Nucleus accumbens (tissue), 56 donors: ENCODE measurements at regions not wholly inside any gene's neighbourhood (a gene's known extent, or its start where the extent isn't known, plus 50 kb on each side); places are given as distances from the start of the nearest gene placed in this dataset.
"Not testable (repeated sequence)": the region's sequence is repeated elsewhere in the genome, so short reads cannot be mapped to it uniquely, and the experiment has no call there.

Experiments
- DNase-seq, 56 donors: peaks; one replicate each; lab custom pipeline; 2025; lab: John Stamatoyannopoulos, UW

DNA sequence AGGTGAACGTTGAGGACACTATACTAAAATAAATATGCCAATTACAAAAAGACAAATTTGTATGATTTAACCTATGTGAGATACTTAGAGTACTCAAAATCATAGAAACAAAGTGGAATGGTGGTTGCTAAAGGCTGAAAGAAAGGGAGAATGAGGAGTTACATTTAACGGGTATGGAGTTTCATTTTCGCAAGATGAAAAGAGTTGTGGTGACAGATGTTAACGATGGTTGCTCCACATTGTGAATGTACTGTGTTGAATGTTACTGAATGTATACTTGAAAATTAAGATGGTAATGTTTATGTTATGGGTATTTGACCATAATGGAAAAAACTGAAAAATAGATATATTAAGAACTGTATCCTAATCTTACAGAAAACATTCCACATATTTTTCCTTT lies 51.3 kb upstream of the MOCS2 start:
- DNase-seq = no peak

DNA sequence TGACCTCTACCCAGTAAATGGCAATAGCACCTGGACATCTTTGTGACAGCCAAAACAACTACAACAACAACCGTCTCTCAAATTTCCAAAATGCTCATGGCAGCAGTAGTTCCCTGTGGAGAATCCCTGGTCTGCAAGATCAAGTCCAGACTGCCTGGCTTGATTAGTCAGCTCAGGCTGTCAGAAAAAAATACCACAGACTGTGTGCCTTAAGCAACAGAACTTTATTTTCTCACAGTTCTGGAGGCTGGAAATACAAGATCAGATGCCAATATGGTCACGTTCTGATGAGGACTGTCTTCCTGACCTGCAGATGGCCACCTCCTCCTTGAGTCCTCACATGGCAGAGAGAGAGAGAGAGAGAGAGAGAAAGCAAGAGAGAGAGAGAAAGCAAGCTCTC lies 52.3 kb upstream of the MOCS2 start:
- DNase-seq = no peak

- DNase-seq = no peak
Measured at GRCh38 chr5:53164478-53165165, 55.1 kb upstream of the MOCS2 start.

DNA sequence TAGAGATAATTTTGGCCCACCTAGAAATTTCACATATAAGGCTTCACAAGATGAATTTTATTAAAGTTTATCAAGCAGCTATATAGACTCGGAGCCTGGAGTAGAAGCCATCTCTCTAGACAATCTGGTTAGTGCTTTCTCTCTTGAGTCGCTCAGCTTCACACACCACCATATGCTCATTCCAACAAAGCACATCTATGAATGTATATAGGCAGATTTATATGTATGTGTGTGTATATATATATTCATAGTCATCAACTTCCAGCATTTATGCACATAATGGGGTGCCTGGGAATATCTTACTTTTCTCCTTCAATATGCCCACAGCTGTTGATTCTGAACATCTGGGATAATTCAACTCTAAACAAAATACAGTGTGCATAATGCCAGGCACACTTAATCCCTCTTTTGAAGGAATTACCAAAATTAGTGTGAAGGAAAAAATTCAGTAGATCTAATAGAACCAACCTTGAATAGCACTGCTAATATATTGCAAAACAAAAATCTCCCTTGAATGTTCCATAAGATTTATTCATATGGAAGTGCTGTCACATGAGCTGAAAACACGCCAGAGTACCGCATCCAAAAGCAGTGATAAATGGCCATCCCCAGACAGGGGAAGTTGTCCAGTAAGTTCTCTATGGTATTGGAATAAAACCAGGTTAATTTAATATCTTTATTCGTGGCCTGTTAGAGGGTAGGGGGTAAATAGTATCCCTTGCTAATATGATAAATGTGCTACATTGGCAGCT lies 56.0 kb upstream of the MOCS2 start:
- DNase-seq = no peak

DNA sequence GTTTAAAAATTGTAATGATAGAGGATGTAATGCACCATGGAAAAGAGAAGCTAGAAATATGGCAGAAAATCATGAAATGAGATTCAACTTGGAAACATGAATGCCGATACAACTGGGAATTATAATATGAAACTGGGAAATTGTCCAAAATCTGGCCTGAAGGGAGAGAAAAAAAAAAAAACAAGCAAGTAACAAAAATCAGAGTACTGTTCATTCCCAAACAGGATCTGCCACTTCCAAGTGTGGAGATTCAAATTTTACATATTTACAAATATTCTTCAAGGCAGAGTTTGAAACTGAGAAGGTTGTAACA lies 56.6 kb upstream of the MOCS2 start:
- DNase-seq = no peak

GRCh38 chr5:53167836-53168235 lies 58.3 kb upstream of the MOCS2 start:
- no peak for DNase-seq

DNA sequence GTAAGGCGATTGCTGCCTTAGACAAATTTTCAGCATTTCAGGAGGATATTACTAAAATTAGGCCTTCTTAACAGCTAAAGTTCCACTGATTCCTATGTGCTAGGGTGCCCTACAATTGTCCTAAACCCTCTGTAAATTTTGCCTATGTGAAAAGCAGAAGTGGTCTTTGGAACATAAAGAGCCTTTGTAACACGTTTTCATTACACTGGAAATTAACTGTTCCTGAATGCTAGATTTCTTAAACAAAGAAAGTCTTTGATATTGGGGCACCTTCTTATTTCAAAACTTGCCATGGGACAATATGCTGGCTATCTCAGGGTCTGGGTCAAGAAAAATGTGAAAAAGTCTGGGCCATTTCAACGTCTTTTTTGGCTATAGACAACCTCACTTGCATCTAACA lies 60.4 kb upstream of the MOCS2 start:
- DNase-seq = no peak

DNA sequence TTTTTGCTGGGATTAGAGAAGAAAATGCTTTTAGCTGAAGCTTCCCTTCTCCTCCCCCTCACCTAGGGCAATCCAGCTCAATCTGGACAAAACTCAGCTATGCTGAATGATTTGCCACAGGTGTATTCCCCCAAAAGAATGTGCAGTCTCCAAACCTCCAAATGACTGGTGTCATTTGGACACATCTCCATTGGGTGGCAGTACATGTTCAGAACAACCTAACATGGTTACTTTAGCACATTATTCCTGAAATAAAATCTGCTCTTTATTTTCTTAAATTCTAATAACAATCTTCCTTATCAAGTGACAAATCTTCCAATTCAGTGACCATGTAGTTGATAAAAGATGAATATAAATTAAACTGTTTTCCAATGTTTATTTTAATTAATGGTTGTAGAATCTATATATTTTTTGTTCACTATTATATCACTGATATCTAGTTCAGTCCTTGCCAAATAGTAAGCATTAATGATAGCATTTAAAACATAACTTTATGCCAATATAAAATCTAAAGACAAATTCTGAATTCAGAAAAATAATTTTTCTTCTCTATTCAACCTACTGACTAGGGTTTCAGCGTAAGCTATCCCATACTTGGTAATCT lies 61.3 kb upstream of the MOCS2 start:
- peak in 5 of 56 donors; percentile 0 to 11 (median 1) for DNase-seq

DNA sequence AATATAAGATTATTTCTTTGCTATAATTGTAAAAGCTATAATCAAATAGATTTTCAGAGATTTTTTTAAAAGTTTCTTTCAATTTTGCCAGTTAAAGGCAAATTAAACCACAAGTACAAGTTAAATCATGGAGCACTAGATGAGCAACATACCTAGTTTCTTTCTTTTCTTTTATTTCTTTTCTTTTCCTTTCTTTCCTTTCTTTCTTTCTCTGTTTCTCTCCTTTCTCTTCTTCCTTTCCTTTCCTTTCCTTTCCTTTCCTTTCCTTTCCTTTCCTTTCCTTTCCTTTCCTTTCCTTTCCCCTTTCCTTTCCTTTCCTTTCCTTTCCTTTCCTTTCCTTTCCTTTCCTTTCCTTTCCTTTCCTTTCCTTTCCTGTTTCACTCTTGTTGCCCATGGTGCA lies 62.5 kb upstream of the MOCS2 start:
- DNase-seq = not testable (repeated sequence)

- no peak for DNase-seq
Measured at GRCh38 chr5:53172630-53173029, 63.1 kb upstream of the MOCS2 start.

DNA sequence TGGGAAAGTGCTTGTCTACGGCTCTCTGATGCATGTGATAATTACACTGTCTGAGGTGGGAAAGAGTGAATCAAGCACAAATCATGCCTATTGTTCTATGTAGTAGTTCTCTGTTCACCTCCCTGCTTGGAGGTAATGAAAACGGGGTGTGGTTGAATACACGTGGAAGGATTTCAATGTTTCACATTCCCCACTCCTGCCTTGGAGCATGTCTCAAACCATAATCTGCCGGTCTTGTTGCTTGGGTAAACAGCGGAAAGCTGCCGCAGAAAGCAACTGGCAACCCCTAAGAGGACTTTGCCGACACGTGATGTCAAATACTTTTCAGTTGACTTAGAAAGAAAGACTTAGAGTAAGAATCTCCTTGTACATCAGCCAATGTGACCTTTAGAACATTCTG lies 63.5 kb upstream of the MOCS2 start:
- no peak for DNase-seq

- no peak for DNase-seq
Measured at GRCh38 chr5:53178830-53179229, 69.3 kb upstream of the MOCS2 start.

DNA sequence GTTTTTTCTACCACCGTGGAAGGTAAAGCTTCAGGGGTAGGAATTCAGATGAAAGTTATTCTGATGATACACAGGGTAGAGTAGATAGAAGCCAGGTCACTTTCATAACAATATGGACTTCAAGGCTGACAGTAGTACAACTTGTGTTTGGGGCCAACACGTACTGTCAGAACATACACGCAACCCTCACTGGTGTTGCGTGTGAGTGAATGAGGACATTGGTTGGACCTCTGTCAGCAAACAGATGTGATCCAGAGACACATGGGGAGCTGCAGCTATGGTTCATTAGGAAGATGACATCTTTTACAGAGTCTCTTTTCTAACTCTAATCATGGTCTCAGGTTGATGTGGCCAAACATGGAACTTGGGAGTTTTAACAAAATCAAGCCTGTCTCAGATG lies 70.1 kb upstream of the MOCS2 start:
- no peak for DNase-seq

- no peak for DNase-seq
Measured at GRCh38 chr5:53180538-53180937, 71.0 kb upstream of the MOCS2 start.

GRCh38 chr5:53180991-53181390 lies 71.4 kb upstream of the MOCS2 start:
- no peak for DNase-seq

DNA sequence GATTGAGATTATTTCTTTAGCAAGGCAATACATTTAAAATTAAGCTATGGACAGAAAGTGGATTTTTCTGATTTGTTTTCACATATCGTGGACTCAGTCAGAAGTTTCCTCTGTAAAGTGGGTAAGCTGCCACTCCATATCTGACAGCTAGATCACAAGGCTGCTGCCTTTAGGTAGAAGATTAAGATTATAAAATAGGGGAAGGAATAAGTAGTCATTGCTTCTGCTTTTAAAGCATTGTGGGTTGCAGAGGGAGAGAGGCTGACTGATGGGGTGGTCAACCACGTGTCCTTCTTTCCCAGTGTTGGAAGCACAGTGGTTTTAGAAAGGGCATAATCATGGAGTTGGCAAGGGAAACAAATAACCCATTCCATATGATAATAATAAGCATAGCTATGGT lies 74.3 kb upstream of the MOCS2 start:
- DNase-seq = no peak

GRCh38 chr5:53191548-53192165 lies 82.1 kb upstream of the MOCS2 start:
- DNase-seq = no peak

GRCh38 chr5:53194086-53194485 lies 84.5 kb upstream of the MOCS2 start:
- no peak for DNase-seq

DNA sequence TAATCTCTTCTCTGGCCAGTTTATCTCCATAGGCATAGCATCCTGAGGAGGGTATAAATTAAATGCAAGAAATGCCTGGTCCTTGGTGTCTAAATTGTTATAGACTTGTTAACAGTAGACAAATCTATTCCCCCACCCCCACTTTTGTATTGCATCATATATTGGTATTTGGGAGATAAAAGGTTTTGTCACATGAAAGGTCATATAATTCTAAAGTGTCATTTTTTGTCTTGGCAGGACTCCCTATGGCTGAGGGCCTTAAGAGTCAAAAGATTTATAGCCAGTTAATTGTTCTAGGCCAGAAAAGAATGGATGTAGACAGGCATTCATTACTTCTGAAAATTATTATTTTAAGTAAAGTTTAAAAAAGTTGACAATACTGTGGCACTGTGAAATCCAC lies 90.3 kb upstream of the MOCS2 start:
- no peak for DNase-seq

DNA sequence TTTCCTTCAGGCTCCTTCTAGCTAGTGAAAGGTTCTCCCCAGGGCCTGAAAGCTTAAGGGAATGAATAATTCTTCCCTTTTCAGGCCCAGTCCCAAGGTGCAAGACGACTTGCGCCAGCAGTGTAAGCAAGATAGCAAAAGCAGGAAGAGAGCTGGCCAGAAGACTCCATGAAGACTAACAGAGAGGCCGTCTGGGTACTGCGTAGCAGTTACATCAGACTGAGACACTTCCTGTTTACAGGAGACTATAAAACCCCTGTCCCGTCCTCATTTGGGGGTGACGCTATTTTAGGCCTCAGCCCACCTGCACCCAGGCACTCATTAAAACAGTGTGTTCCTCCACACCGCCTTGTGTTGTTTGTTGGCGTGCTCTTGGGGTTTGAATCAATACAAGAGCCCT lies 90.7 kb upstream of the MOCS2 start:
- no peak for DNase-seq

GRCh38 chr5:53201746-53202145 lies 92.2 kb upstream of the MOCS2 start:
- DNase-seq = no peak

DNA sequence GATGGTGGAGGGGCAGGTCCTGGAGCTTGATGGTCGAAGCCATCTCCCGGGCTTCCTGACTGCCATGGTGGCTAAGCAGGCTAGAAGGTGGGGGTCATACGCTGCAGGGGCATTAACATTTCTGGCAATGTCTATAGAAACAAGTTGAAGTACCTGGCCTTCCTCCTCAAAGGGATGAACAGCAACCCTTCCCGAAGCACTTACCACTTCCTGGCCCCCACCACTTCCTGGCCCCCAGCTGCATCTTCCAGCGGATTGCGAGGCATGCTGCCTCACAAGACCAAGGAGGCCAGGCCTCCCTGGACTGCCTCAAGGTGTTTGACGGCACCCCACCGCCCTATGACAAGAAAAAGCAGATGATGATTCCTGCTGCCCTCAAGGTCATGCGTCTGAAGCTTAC lies 97.0 kb upstream of the MOCS2 start:
- no peak for DNase-seq
